Stomach (tissue), 4 donors: ENCODE measurements at regions not wholly inside any gene's neighbourhood (a gene's known extent, or its start where the extent isn't known, plus 50 kb on each side); places are given as distances from the start of the nearest gene placed in this dataset.

Source experiments
- EP300 ChIP-seq: sonication (generic); formaldehyde crosslinking; IDR thresholded peaks from one replicate; pipeline ENCODE4 v1.6.1; 2017; ENCODE audit warnings: antibody characterized with exemption
- POLR2A ChIP-seq, 4 donors: fragments of 450-650 bp; IDR thresholded peaks; one replicate each; pipeline ENCODE4 v1.6.1; 2016; ENCODE audit warnings: antibody characterized with exemption in 4 of 4, control low read depth in 2 of 4, mild to moderate bottlenecking in 1 of 4, moderate library complexity in 1 of 4
- POLR2AphosphoS5 ChIP-seq, 3 donors: sonication (generic); formaldehyde crosslinking; IDR thresholded peaks; one replicate each; pipeline ENCODE4 v1.6.1; 2016; ENCODE audit warnings: antibody characterized with exemption in 3 of 3
- TF ChIP-seq, protein P1 (sequence below), 7 experiments: fragments of 450-650 bp in 4 of 7; fragments of 200-600 bp in 3 of 7; sonication (generic) in 3 of 7; IDR thresholded peaks; one replicate each; pipeline ENCODE4 v1.5.1; 2016 to 2019; ENCODE audit warnings: antibody characterized with exemption in 7 of 7, control low read depth in 2 of 7, mild to moderate bottlenecking in 1 of 7

DNA sequence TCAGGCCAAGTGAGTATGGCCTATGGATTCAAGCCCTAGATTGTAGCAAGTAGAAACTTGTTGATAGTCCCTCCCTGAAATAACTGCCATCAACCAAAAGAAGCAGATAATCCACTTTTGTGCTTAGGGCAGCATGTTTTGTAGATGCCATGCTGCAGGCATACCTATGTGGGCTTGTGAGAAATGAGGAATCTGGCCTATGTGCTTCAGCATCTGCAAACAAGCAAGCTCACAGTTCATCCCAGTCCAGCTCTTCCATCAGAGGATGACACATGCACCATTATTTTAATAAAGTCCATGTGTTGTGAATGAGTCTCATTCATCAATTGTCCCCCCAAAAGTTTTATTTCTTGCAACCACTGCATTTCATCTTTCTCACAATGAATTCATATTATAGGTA is 421.9 kb upstream of the DIPK2B start:
- TF ChIP-seq, protein P1, sequence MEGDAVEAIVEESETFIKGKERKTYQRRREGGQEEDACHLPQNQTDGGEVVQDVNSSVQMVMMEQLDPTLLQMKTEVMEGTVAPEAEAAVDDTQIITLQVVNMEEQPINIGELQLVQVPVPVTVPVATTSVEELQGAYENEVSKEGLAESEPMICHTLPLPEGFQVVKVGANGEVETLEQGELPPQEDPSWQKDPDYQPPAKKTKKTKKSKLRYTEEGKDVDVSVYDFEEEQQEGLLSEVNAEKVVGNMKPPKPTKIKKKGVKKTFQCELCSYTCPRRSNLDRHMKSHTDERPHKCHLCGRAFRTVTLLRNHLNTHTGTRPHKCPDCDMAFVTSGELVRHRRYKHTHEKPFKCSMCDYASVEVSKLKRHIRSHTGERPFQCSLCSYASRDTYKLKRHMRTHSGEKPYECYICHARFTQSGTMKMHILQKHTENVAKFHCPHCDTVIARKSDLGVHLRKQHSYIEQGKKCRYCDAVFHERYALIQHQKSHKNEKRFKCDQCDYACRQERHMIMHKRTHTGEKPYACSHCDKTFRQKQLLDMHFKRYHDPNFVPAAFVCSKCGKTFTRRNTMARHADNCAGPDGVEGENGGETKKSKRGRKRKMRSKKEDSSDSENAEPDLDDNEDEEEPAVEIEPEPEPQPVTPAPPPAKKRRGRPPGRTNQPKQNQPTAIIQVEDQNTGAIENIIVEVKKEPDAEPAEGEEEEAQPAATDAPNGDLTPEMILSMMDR (IDR thresholded peaks at IDR 0.05) = no peak
- TF ChIP-seq POLR2AphosphoS5 (IDR thresholded peaks at IDR 0.05) = no peak
- TF ChIP-seq POLR2A (IDR thresholded peaks at IDR 0.05) = no peak
- no peak for TF ChIP-seq EP300
